ENCODE measurements at regions not wholly inside any gene's neighbourhood (a gene's known extent, or its start where the extent isn't known, plus 50 kb on each side); places are given as distances from the start of the nearest gene placed in this dataset.
"Not testable (repeated sequence)": the region's sequence is repeated elsewhere in the genome, so short reads cannot be mapped to it uniquely, and the experiment has no call there.

GRCh38 chr2:64250751-64251423 lies 106.7 kb upstream of the PELI1 start:
- DNase-seq = peak in 23 of 58 donors; percentile 4 to 75 (median 33)

GRCh38 chr2:64251497-64252250 lies 107.5 kb upstream of the PELI1 start:
- DNase-seq = no peak

GRCh38 chr2:64252251-64252978 lies 108.2 kb upstream of the PELI1 start:
- not testable (repeated sequence) for DNase-seq

DNA sequence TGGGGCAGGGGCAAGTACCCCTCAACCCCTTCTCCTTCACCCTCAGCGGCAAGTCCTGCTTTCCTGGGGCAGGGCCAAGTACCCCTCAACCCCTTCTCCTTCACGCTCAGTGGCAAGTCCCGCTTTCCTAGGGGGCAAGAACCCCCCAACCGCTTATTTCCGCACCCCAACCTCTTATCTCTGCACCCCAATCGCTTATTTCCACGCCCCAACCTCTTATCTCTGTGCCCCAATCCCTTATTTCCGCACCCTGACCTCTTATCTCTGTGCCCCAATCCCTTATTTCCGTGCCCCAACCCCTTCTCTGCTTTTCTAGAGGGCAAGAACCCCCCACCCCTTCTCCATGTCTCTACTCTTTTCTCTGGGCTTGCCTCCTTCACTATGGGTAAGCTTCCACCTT lies 109.2 kb upstream of the PELI1 start:
- not testable (repeated sequence) for DNase-seq

GRCh38 chr2:64258566-64258965 lies 114.3 kb upstream of the PELI1 start:
- no peak for DNase-seq

- peak in 1 of 58 donors; percentile 39 for DNase-seq
Observed at GRCh38 chr2:64259312-64259711, 115.1 kb upstream of the PELI1 start.

- no peak for DNase-seq
Observed at GRCh38 chr2:64260093-64260803, 116.0 kb upstream of the PELI1 start.

DNA sequence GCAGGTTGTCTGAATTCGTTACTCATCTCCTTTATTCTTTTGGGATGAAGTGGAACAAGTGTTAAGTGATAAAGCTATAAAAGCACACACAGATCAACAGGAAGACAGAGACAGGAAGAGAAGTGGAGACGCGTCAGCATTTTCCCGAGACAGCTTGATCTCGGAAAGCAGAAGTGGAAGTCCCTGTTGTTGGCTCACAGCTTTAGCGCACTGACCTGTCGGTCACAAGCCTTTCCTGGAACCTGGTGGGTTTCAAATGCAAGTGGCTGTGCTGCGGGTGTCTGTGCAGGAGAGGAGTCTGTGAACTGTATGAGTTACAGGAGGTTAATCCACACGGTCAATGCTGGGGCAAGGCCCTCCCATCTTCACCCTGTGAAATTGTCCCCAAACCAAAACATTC lies 116.6 kb upstream of the PELI1 start:
- DNase-seq = peak in 27 of 58 donors; percentile 3 to 75 (median 32)

DNA sequence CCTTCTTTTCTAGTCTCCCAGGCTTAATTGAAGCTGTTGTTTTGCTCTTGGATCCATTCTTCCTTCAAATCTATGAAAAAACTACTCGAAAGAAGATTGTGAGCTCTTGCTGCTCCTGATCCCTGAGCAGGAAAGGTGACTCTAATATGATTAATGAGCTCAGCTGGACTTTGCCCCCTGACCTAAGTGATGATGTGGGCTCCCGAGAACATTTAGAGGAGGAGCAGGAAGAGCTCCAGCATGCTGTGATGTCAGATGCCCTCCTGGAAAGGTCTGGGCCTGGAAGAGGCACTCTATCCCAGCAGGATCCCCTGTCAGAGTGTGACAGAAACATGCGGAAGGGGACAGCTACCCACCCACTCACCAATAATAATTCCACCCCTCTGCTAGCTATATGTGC lies 117.9 kb upstream of the PELI1 start:
- DNase-seq = no peak

GRCh38 chr2:64262816-64263215 lies 118.6 kb upstream of the PELI1 start:
- no peak for DNase-seq

GRCh38 chr2:64263315-64263714 lies 119.1 kb upstream of the PELI1 start:
- DNase-seq = no peak

DNA sequence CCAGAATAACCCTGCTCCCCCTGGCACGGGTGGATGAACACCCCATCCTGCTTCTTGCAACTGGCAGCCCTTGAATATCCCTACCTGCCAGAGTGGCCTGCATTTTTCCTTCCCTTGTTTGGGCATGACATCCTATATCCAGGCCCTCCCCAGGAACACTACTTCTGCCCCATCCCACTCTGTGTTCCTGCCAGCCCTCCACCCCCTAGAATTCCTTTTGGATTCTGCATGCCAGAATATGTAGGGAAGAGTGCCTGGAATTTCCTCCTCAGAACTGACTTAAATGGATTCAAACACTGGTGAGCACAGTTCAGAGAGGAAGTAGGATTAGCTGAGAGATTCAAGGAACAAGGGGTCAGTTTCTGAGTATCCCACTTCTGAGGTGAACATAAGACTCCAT lies 123.5 kb upstream of the PELI1 start:
- no peak for DNase-seq

GRCh38 chr2:64268330-64269048 lies 124.3 kb upstream of the PELI1 start:
- no peak for DNase-seq

DNA sequence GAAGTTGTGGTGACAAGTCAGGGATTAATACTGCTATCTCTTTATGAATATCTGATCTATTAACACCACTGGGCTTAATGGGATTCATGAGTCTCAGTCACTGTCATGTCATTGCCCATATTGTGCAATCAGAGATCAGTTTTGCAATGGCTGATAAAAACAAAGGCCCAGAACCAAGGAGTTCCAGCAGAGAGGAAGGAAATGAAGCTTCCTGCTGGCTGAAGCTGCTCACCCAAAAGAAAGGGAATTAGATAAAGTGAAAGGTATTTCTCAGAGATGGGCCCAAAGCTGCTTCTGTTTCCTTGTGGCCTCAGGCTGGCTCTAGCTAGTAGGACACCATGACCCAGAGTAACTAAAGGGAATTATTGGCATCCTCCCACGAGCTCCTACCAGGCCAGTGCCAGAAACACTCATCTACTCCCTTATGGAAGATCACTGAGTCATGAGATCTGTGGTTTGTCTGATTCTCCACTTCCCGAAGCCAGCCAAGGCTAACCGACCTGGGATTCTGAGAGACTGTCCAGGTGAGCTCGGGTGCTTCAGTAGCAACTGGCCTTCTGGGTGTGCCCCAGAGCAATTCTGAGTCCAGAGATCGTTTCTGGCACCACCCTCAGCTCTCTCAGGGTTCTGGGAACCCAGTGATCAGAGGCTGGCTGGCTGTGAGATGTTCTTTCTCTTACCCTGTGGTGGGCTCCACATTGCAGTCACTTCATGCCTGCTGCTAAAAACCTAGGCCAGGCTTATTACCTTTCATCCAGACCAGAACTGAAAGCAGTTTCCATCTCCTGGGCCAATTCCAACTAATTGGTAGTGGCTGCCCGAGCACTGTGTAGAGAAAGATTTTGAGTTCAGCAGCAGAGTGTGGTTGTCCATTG lies 129.5 kb upstream of the PELI1 start:
- peak in 9 of 58 donors; percentile 4 to 34 (median 20) for DNase-seq

DNA sequence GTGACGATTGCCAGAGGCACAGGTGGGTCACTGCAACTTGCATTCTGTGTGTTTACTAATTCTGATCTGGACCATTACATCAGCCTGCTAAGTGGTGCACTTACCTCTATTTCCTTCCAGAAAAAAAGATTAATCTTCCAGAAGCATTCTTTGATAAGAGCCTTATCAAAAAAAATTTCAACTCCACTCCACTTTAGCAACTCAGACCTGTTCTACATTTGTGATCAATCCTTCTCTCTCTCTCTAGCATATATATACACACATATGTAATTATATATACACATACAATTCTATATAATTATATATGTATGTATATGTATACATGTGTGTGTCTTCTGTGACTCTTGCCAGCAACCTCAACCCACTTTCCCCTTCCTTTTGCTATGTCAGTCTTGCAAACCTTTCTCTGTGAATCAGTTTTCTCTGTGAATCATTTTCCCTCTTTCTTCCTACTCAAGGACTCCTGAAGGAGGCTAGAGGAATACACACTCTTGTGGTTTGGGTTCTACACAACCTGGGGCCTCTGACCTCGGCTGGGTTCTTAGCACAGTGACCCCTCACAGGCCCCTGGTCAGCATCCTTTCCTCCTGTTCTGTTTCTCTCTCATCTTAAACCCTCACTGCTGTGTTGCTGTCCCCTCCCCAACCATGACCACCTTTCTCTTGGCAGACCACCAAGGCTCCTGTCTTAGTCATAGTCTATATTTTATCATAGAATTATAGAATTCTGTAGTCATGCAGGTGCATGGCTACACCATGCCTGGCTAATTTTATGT lies 130.4 kb upstream of the PELI1 start:
- DNase-seq = no peak

DNA sequence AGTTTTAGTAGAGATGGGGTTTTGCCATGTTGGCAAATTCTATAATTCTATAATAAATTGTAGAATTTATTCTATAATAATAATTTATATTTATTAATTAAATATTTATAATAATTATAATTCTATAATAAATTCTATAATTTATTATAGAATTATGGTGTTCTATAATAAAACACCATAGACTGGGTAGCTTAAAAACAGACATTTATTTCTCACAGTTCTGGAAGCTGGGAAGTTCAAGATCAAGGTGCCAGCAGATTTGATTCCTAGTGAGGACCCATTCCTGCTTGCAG lies 130.9 kb upstream of the PELI1 start:
- DNase-seq = no peak

- no peak for DNase-seq
Observed at GRCh38 chr2:64276417-64277095, 132.3 kb upstream of the PELI1 start.

- peak in 18 of 58 donors; percentile 3 to 33 (median 16) for DNase-seq
Observed at GRCh38 chr2:64277101-64277849, 133.1 kb upstream of the PELI1 start.

Data from anterior cingulate cortex (tissue), 58 donors.